ENCODE measurements at regions not wholly inside any gene's neighbourhood (a gene's known extent, or its start where the extent isn't known, plus 50 kb on each side); places are given as distances from the start of the nearest gene placed in this dataset.
"Not testable (repeated sequence)": the region's sequence is repeated elsewhere in the genome, so short reads cannot be mapped to it uniquely, and the experiment has no call there.

GRCh38 chr11:67817558-67817957 lies 143.1 kb upstream of the ALDH3B2 start:
- not testable (repeated sequence) for TF ChIP-seq USF2 (IDR thresholded peaks at IDR 0.05; ENCODE audit: low read length); EP300 (IDR thresholded peaks at IDR 0.05; ENCODE audit: borderline replicate concordance in 1 of 2, low read depth in 2 of 2, low read length in 2 of 2); CTCF (IDR thresholded peaks at IDR 0.05; ENCODE audit: control extremely low read depth in 1 of 3, insufficient read depth in 1 of 3, low read depth in 1 of 3, low read length in 3 of 3); YY1 (IDR thresholded peaks at IDR 0.05; ENCODE audit: low read depth, low read length); ATF3 (IDR thresholded peaks at IDR 0.05; ENCODE audit: insufficient read depth, low read depth, low read length); CHD2 (IDR thresholded peaks at IDR 0.05; ENCODE audit: low read length); MAX (IDR thresholded peaks at IDR 0.05); BCL11A (IDR thresholded peaks at IDR 0.05; ENCODE audit: low read depth in 2 of 2, low read length in 2 of 2); MAFK (IDR thresholded peaks at IDR 0.05; ENCODE audit: low read depth, low read length); RFX5 (IDR thresholded peaks at IDR 0.05; ENCODE audit: borderline replicate concordance, low read depth, low read length); ASH2L (IDR thresholded peaks at IDR 0.05; ENCODE audit: low read length)

Data from H1 (cell line).